K562 (cell line): ENCODE measurements at regions not wholly inside any gene's neighbourhood (a gene's known extent, or its start where the extent isn't known, plus 50 kb on each side); places are given as distances from the start of the nearest gene placed in this dataset.
"Not testable (repeated sequence)": the region's sequence is repeated elsewhere in the genome, so short reads cannot be mapped to it uniquely, and the experiment has no call there.

Source experiments
- ATAC-seq: fragments of 200-7000 bp; cut with Tn5 transposase; 3 replicates; pipeline ENCODE4 v1.9.1; 2020; ENCODE audit warnings: moderate library complexity
- BruUV-seq: library from RNA; stranded (reverse); fragments of 400-500 nt; replicated peaks from 2 replicates; lab custom pipeline; 2021; lab: Mats Ljungman, UMichigan
- CTCF ChIA-PET: fragments of 300-600 bp; formaldehyde crosslinking; extraction: SDS; loops from one replicate; lab custom pipeline; 2021; ENCODE audit warnings: low intra/inter-chr PET ratio; lab: Yijun Ruan, JAX
- POLR2A ChIA-PET: fragments of 300-600, 350-650 bp; sonication (Branson Sonifier 250); formaldehyde crosslinking; extraction: SDS; loops from one replicate; lab custom pipeline; 2021; ENCODE audit warnings: antibody characterized with exemption, inconsistent platforms; lab: Yijun Ruan, JAX
- DNase-seq, 4 experiments: peaks; one replicate each; pipeline versions ENCODE4 v3.0.0 to v3.0.0-alpha.2; 2011 to 2018; ENCODE audit warnings: low spot score in 3 of 4, mixed read lengths in 3 of 4; ENCODE audit errors: extremely low read depth in 1 of 4
- FAIRE-seq: peaks from 2 replicates; lab custom pipeline; 2011; peaks lifted over from hg19 to GRCh38; lab: Jason Lieb, UNC
- H2AFZ ChIP-seq: 2 replicates; pipeline ENCODE4 v1.6.0; 2011; ENCODE audit warnings: low read depth, low read length, control low read depth, inconsistent platforms
- H3K27ac ChIP-seq: fragments of 200-600 bp; 3 replicates; pipeline ENCODE4 v1.8.0; 2011; ENCODE audit warnings: low read depth, mild to moderate bottlenecking, control low read depth, inconsistent platforms, low read length, moderate library complexity, mixed read lengths; ENCODE audit errors: extremely low read depth
- H3K27me3 ChIP-seq, 2 experiments: fragments of 300-600 bp in 1 of 2; 2 replicates in 1 of 2; 3 replicates in 1 of 2; pipeline versions ENCODE4 v1.6.0 to v1.8.0; 2011; ENCODE audit warnings: inconsistent platforms in 2 of 2, low read length in 2 of 2, mild to moderate bottlenecking in 1 of 2, mixed read lengths in 1 of 2, moderate library complexity in 1 of 2; ENCODE audit not compliant: control insufficient read depth in 2 of 2, insufficient read depth in 2 of 2
- H3K36me3 ChIP-seq: fragments of 300-600 bp; 3 replicates; pipeline ENCODE4 v1.8.0; 2011; ENCODE audit warnings: mild to moderate bottlenecking, low read length, inconsistent platforms; ENCODE audit not compliant: control insufficient read depth, insufficient read depth
- H3K4me1 ChIP-seq, 2 experiments: fragments of 200-600 bp in 1 of 2; replicated peaks in 1 of 2; 2 replicates in 1 of 2; 3 replicates in 1 of 2; pipeline versions ENCODE4 v1.5.1 to v1.8.0; 2011; ENCODE audit warnings: inconsistent platforms in 2 of 2, low read length in 2 of 2, mild to moderate bottlenecking in 1 of 2, mixed read lengths in 1 of 2, moderate library complexity in 1 of 2; ENCODE audit not compliant: control insufficient read depth in 2 of 2, insufficient read depth in 2 of 2
- H3K4me2 ChIP-seq: 2 replicates; pipeline ENCODE4 v1.6.1; 2011; ENCODE audit warnings: low read length, control low read depth, inconsistent platforms, mixed read lengths; ENCODE audit not compliant: insufficient read depth
- H3K4me3 ChIP-seq: fragments of 200-600 bp; sonication (generic), shearing (Covaris generic); 2 replicates; pipeline ENCODE4 v1.5.1; 2016; ENCODE audit warnings: control low read depth, inconsistent platforms
- H3K79me2 ChIP-seq: fragments of 200-600 bp; 3 replicates; pipeline ENCODE4 v1.8.0; 2011; ENCODE audit warnings: low read length, inconsistent platforms; ENCODE audit not compliant: control insufficient read depth, insufficient read depth
- H3K9ac ChIP-seq, 2 experiments: 2 replicates each; pipeline versions ENCODE4 v1.6.0 to v1.6.1; 2011; ENCODE audit warnings: low read depth in 2 of 2, low read length in 2 of 2, control low read depth in 1 of 2, inconsistent platforms in 1 of 2, mild to moderate bottlenecking in 1 of 2, mixed read lengths in 1 of 2; ENCODE audit not compliant: insufficient read depth in 1 of 2
- H3K9me1 ChIP-seq: one replicate; pipeline ENCODE4 v1.6.0; 2011; ENCODE audit warnings: inconsistent platforms, mild to moderate bottlenecking, low read length, moderate library complexity; ENCODE audit not compliant: control insufficient read depth, insufficient read depth
- H3K9me3 ChIP-seq: replicated peaks from 2 replicates; pipeline ENCODE4 v1.5.1; 2011; ENCODE audit warnings: low read depth, low read length, inconsistent platforms; ENCODE audit not compliant: control insufficient read depth, insufficient read depth
- H4K20me1 ChIP-seq: replicated peaks from 2 replicates; pipeline ENCODE4 v1.6.1; 2011; ENCODE audit warnings: low read length, inconsistent platforms, mixed read lengths; ENCODE audit not compliant: control insufficient read depth, insufficient read depth
- ARID2 ChIP-seq: fragments of 450-650 bp; IDR thresholded peaks from 2 replicates; pipeline ENCODE4 v1.6.1; 2017; ENCODE audit warnings: antibody characterized with exemption, mild to moderate bottlenecking
- ATF1 ChIP-seq, 2 experiments: fragments of 450-650 bp in 1 of 2; IDR thresholded peaks; 2 replicates each; pipeline ENCODE4 v1.6.1; 2016; ENCODE audit warnings: missing compliant biosample characterization in 1 of 2, missing genetic modification characterization in 1 of 2
- CTCF ChIP-seq, 3 experiments: IDR thresholded peaks in 2 of 3; conservative IDR thresholded peaks in 1 of 3; 2 replicates each; pipeline ENCODE4 v1.5.1; 2011 to 2012; ENCODE audit warnings: low read length in 3 of 3, mild to moderate bottlenecking in 3 of 3, control low read depth in 2 of 3, improper control_type of control experiment in 1 of 3, inconsistent platforms in 1 of 3, low read depth in 1 of 3, mixed read lengths in 1 of 3, moderate library complexity in 1 of 3; ENCODE audit not compliant: insufficient read depth in 2 of 3
- GABPB1 ChIP-seq: sonication (generic); formaldehyde crosslinking; IDR thresholded peaks from 2 replicates; pipeline ENCODE4 v1.8.0; 2022; ENCODE audit warnings: mild to moderate bottlenecking, missing genetic modification reagents
- HMGXB4 ChIP-seq: sonication (generic); formaldehyde crosslinking; IDR thresholded peaks from 2 replicates; pipeline ENCODE4 v1.8.1; 2023; ENCODE audit warnings: mild to moderate bottlenecking, missing genetic modification reagents
- MAX ChIP-seq: sonication (generic); formaldehyde crosslinking; IDR thresholded peaks from 2 replicates; pipeline ENCODE4 v1.9.0; 2022; ENCODE audit warnings: mild to moderate bottlenecking, missing genetic modification reagents
- MEIS2 ChIP-seq: fragments of 450-650 bp; IDR thresholded peaks from 2 replicates; pipeline ENCODE4 v1.6.1; 2014; ENCODE audit warnings: mild to moderate bottlenecking; ENCODE audit not compliant: partially characterized antibody
- NFRKB ChIP-seq: fragments of 450-650 bp; IDR thresholded peaks from 2 replicates; pipeline ENCODE4 v1.6.1; 2016; ENCODE audit warnings: low read depth
- PBX2 ChIP-seq, 2 experiments: IDR thresholded peaks in 1 of 2; conservative IDR thresholded peaks in 1 of 2; 2 replicates each; pipeline ENCODE4 v1.6.1; 2016; ENCODE audit warnings: low read depth in 2 of 2, mild to moderate bottlenecking in 1 of 2, missing compliant biosample characterization in 1 of 2, missing genetic modification characterization in 1 of 2, moderate library complexity in 1 of 2
- PKNOX1 ChIP-seq: fragments of 450-650 bp; IDR thresholded peaks from 2 replicates; pipeline ENCODE4 v1.6.1; 2016
- SP1 ChIP-seq: sonication (generic); formaldehyde crosslinking; IDR thresholded peaks from 2 replicates; pipeline ENCODE4 v1.8.1; 2022; ENCODE audit warnings: mild to moderate bottlenecking, missing genetic modification reagents
- STAG1 ChIP-seq: sonication (generic); formaldehyde crosslinking; IDR thresholded peaks from 2 replicates; pipeline ENCODE4 v1.5.0; 2020; ENCODE audit warnings: missing genetic modification reagents, borderline replicate concordance
- WGBS: fragments of 100-300 bp; shearing (Covaris generic); methylation state at CpG from one replicate; pipeline ENCODE4 v1.1.6; 2016; ENCODE audit warnings: low coverage, mixed read lengths; ENCODE audit not compliant: insufficient coverage; ENCODE audit errors: missing lambda C conversion rate; 5-methylcytosine and 5-hydroxymethylcytosine counted together
- in situ Hi-C: fragments of 300-500 bp; cut with MboI; formaldehyde crosslinking; loops from 4 replicates; pipeline ENCODE4 v1.15.0; 2018; ENCODE audit warnings: inconsistent platforms, mixed read lengths
- intact Hi-C: fragments of 100-400 bp; cut with micrococcal nuclease; formaldehyde crosslinking; loops from 2 replicates; pipeline ENCODE4 v1.14.2; 2022

- POLR2A ChIA-PET: interaction anchor here (0.6 to 2.4 kb wide), 14 partner anchors 9 to 628 kb away, joined by 3 to 15 read pairs (median 4); partner anchors contain the start of gene TRIM27
- not testable (repeated sequence) for H3K9me3 ChIP-seq; H3K9me1 ChIP-seq; H3K79me2 ChIP-seq; BruUV-seq; FAIRE-seq; H4K20me1 ChIP-seq; H3K36me3 ChIP-seq; H3K4me1 ChIP-seq; H3K27me3 ChIP-seq; TF ChIP-seq PBX2 (CRISPR knock-in tag; IDR thresholded peaks at IDR 0.05; ENCODE audit: low read depth); ATF1 (CRISPR knock-in tag; IDR thresholded peaks at IDR 0.05)
- DNase-seq: peak; percentile 39 to 85 (median 52)
- in situ Hi-C loops: loop anchor here (25.0 kb wide), 2 partner anchors 364 to 739 kb away; partner anchors contain the start of gene OR2H2
- peak overlapping the region; percentile 67; the same call in 2 of the 3 replicates for H3K27ac ChIP-seq
- WGBS: 1% methylated on average over 7 of the region's 7 CpGs
- ATAC-seq: peak; percentile 98
- peak overlapping the region; percentile 100 for H2AFZ ChIP-seq
- CTCF ChIA-PET: interaction anchor here (0.6 to 2.4 kb wide), 3 partner anchors 32 to 170 kb away, joined by 3 to 15 read pairs (median 4); no protein-coding TSS in a partner anchor
- H3K4me2 ChIP-seq: peak overlapping the region; percentile 85
- intact Hi-C loops: loop anchor here (1.0 to 5.0 kb wide), 3 partner anchors 92 to 379 kb away; no protein-coding TSS in a partner anchor
- peak overlapping the region; percentile 45 to 85; a peak in 3 of 4 replicates for H3K9ac ChIP-seq
- peak overlapping the region; percentile 33 for H3K4me3 ChIP-seq
- peak; percentile 12; the same call in 1 of the 2 replicates for TF ChIP-seq MAX
- TF ChIP-seq NFRKB: peak; percentile 14; the same call in 1 of the 2 replicates
- TF ChIP-seq PKNOX1: peak; percentile 74
- TF ChIP-seq HMGXB4: 0 out of 2 replicates have a peak, but pooled peaks have one; percentile 35
- TF ChIP-seq PBX2 (tag; conservative IDR thresholded peaks at IDR 0.05; ENCODE audit: low read depth): 0 out of 2 replicates have a peak, but pooled peaks have one; percentile 27
- 0 out of 2 replicates have a peak, but pooled peaks have one; percentile 18 for TF ChIP-seq ATF1 (tag; IDR thresholded peaks at IDR 0.05)
- TF ChIP-seq CTCF (IDR thresholded peaks at IDR 0.05 in 2 of 3, conservative IDR thresholded peaks at IDR 0.05 in 1 of 3; ENCODE audit: insufficient read depth in 2 of 3, low read depth in 1 of 3, low read length in 3 of 3): peak; percentile 56 to 63 (median 63); a peak in 5 of 6 replicates
- TF ChIP-seq MEIS2: peak; percentile 30
- 0 out of 2 replicates have a peak, but pooled peaks have one; percentile 31 for TF ChIP-seq ARID2
- peak; percentile 61; the same call in 1 of the 2 replicates for TF ChIP-seq SP1 (CRISPR knock-in tag)
- peak; percentile 74; the same call in 1 of the 2 replicates for TF ChIP-seq STAG1 (CRISPR knock-in tag)
- TF ChIP-seq GABPB1 (CRISPR knock-in tag): peak; percentile 37; the same call in 1 of the 2 replicates
These were observed 75.0 kb downstream of the TRIM27 start for GRCh38 chr6:28848756-28849155.
